HepG2 (cell line): ENCODE measurements at regions not wholly inside any gene's neighbourhood (a gene's known extent, or its start where the extent isn't known, plus 50 kb on each side); places are given as distances from the start of the nearest gene placed in this dataset.

Experiments used
- ATAC-seq: fragments of 200-7000 bp; cut with Tn5 transposase; 3 replicates; pipeline ENCODE4 v1.9.1; 2020; ENCODE audit warnings: mild to moderate bottlenecking, moderate library complexity
- BruUV-seq: library from RNA; stranded (reverse); fragments of 400-500 nt; replicated peaks from 2 replicates; lab custom pipeline; 2021; lab: Mats Ljungman, UMichigan
- CTCF ChIA-PET: fragments of 300-600 bp; formaldehyde crosslinking; extraction: SDS; loops from one replicate; lab custom pipeline; 2021; ENCODE audit warnings: low total read pairs, inconsistent platforms, low intra/inter-chr PET ratio; lab: Yijun Ruan, JAX
- POLR2A ChIA-PET: fragments of 350-600 bp; sonication (Branson Sonifier 250); formaldehyde crosslinking; loops from one replicate; lab custom pipeline; 2020; ENCODE audit warnings: antibody characterized with exemption, inconsistent platforms; lab: Yijun Ruan, JAX
- DNase-seq: peaks from one replicate; pipeline ENCODE4 v3.0.0-alpha.2; 2015; ENCODE audit warnings: low spot score
- FAIRE-seq: peaks from 3 replicates; lab custom pipeline; 2011; peaks lifted over from hg19 to GRCh38; lab: Jason Lieb, UNC
- H2AFZ ChIP-seq: one replicate; pipeline ENCODE4 v1.6.1; 2011; ENCODE audit warnings: low read length, inconsistent platforms
- H3K27ac ChIP-seq: fragments of 300-600 bp; 3 replicates; pipeline ENCODE4 v1.8.0; 2011; ENCODE audit warnings: mixed run types, mild to moderate bottlenecking, mixed read lengths, low read length, inconsistent platforms; ENCODE audit not compliant: insufficient read depth; ENCODE audit errors: extremely low read length
- H3K27me3 ChIP-seq, 2 experiments: fragments of 200-600 bp in 1 of 2; 2 replicates in 1 of 2; 3 replicates in 1 of 2; pipeline versions ENCODE4 v1.6.0 to v1.8.0; 2011; ENCODE audit warnings: low read length in 2 of 2, mild to moderate bottlenecking in 2 of 2, moderate library complexity in 2 of 2, inconsistent platforms in 1 of 2; ENCODE audit not compliant: insufficient read depth in 2 of 2, control insufficient read depth in 1 of 2
- H3K36me3 ChIP-seq, 2 experiments: fragments of 200-600 bp in 1 of 2; replicated peaks in 1 of 2; 2 replicates in 1 of 2; 3 replicates in 1 of 2; pipeline versions ENCODE4 v1.5.1 to v1.8.0; 2011; ENCODE audit warnings: low read length in 2 of 2, inconsistent platforms in 1 of 2; ENCODE audit not compliant: insufficient read depth in 2 of 2, control insufficient read depth in 1 of 2
- H3K4me1 ChIP-seq: 2 replicates; pipeline ENCODE4 v1.5.1; 2012; ENCODE audit warnings: low read length, inconsistent platforms; ENCODE audit not compliant: insufficient read depth
- H3K4me2 ChIP-seq: 2 replicates; pipeline ENCODE4 v1.6.0; 2011; ENCODE audit warnings: low read depth, low read length, inconsistent platforms
- H3K4me3 ChIP-seq, 3 experiments: fragments of 200-600 bp in 1 of 3; sonication (generic), shearing (Covaris generic) in 1 of 3; replicated peaks in 1 of 3; 2 replicates each; pipeline ENCODE4 v1.5.1; 2011 to 2016; ENCODE audit warnings: low read length in 3 of 3, inconsistent platforms in 2 of 3, low read depth in 2 of 3, mild to moderate bottlenecking in 2 of 3, control low read depth in 1 of 3, mixed read lengths in 1 of 3; ENCODE audit not compliant: insufficient read depth in 1 of 3
- H3K79me2 ChIP-seq: one replicate; pipeline ENCODE4 v1.6.1; 2011; ENCODE audit warnings: low read length, inconsistent platforms; ENCODE audit not compliant: insufficient read depth
- H3K9ac ChIP-seq: 2 replicates; pipeline ENCODE4 v1.6.0; 2011; ENCODE audit warnings: mild to moderate bottlenecking, low read depth, low read length, inconsistent platforms; ENCODE audit not compliant: insufficient read depth
- H3K9me3 ChIP-seq: 2 replicates; pipeline ENCODE4 v1.5.1; 2012; ENCODE audit warnings: mild to moderate bottlenecking, low read length
- H4K20me1 ChIP-seq: 2 replicates; pipeline ENCODE4 v1.6.0; 2011; ENCODE audit warnings: inconsistent platforms, mild to moderate bottlenecking, low read length, moderate library complexity; ENCODE audit not compliant: insufficient read depth
- ADNP ChIP-seq: sonication (generic); formaldehyde crosslinking; IDR thresholded peaks from 2 replicates; pipeline ENCODE4 v1.4.0; 2020; ENCODE audit warnings: missing genetic modification reagents
- FOXC1 ChIP-seq: sonication (generic); formaldehyde crosslinking; IDR thresholded peaks from 2 replicates; pipeline ENCODE4 v1.8.0; 2022; ENCODE audit warnings: mild to moderate bottlenecking, missing genetic modification reagents, borderline replicate concordance
- HDAC1 ChIP-seq: sonication (generic); formaldehyde crosslinking; IDR thresholded peaks from 2 replicates; pipeline ENCODE4 v1.5.1; 2020; ENCODE audit warnings: mild to moderate bottlenecking, missing genetic modification reagents
- MAZ ChIP-seq, 2 experiments: sonication (generic) in 1 of 2; formaldehyde crosslinking in 1 of 2; IDR thresholded peaks; 2 replicates each; pipeline versions ENCODE4 v1.5.0 to v1.6.1; 2012 to 2020; ENCODE audit warnings: low read depth in 2 of 2, mild to moderate bottlenecking in 2 of 2, borderline replicate concordance in 1 of 2, improper control_type of control experiment in 1 of 2, low read length in 1 of 2, missing genetic modification reagents in 1 of 2, moderate library complexity in 1 of 2
- RXRA ChIP-seq: sonication (generic); formaldehyde crosslinking; IDR thresholded peaks from 2 replicates; pipeline ENCODE4 v1.5.1; 2020; ENCODE audit warnings: missing genetic modification reagents
- ZBTB7B ChIP-seq: sonication (generic); formaldehyde crosslinking; IDR thresholded peaks from 2 replicates; pipeline ENCODE4 v1.4.0; 2020; ENCODE audit warnings: missing genetic modification reagents
- ZFY ChIP-seq: sonication (generic); formaldehyde crosslinking; IDR thresholded peaks from 2 replicates; pipeline ENCODE4 v1.4.0; 2020; ENCODE audit warnings: missing genetic modification reagents
- ZMYM2 ChIP-seq: sonication (generic); formaldehyde crosslinking; IDR thresholded peaks from 2 replicates; pipeline ENCODE4 v1.8.0; 2022; ENCODE audit warnings: mild to moderate bottlenecking, missing genetic modification reagents
- ZNF264 ChIP-seq: sonication (generic); formaldehyde crosslinking; IDR thresholded peaks from 2 replicates; pipeline ENCODE4 v1.4.0; 2020; ENCODE audit warnings: missing genetic modification reagents
- ZNF331 ChIP-seq: sonication (generic); formaldehyde crosslinking; IDR thresholded peaks from 2 replicates; pipeline ENCODE4 v1.4.0; 2020; ENCODE audit warnings: missing genetic modification reagents
- ZNF441 ChIP-seq: sonication (generic); formaldehyde crosslinking; IDR thresholded peaks from 2 replicates; pipeline ENCODE4 v1.7.0; 2021; ENCODE audit warnings: missing genetic modification reagents, borderline replicate concordance
- WGBS: methylation state at CpG from one replicate; pipeline ENCODE4 v1.1.6; 2017; ENCODE audit warnings: low lambda C conversion rate; 5-methylcytosine and 5-hydroxymethylcytosine counted together
- in situ Hi-C: cut with HindIII; loops from 2 replicates; pipeline ENCODE4 v1.10.0; 2017; ENCODE audit warnings: low pct_unique_long_range_greater_than_20kb; ENCODE audit not compliant: extremely low pct_ligation_motif_present
- intact Hi-C: fragments of 100-400 bp; cut with micrococcal nuclease; formaldehyde crosslinking; loops from one replicate; pipeline ENCODE4 v1.10.0; 2022; ENCODE audit not compliant: unreplicated experiment
- TF ChIP-seq, protein P1 (sequence below): IDR thresholded peaks from 2 replicates; pipeline ENCODE4 v1.6.1; 2016; ENCODE audit warnings: low read depth, missing genetic modification reagents, missing compliant biosample characterization
- TF ChIP-seq, protein P2 (sequence below): sonication (generic); formaldehyde crosslinking; conservative IDR thresholded peaks from 2 replicates; pipeline ENCODE4 v1.4.0; 2020; ENCODE audit warnings: missing genetic modification reagents
- TF ChIP-seq, protein P3 (sequence below), 2 experiments: sonication (generic) in 1 of 2; formaldehyde crosslinking in 1 of 2; IDR thresholded peaks; 2 replicates each; pipeline versions ENCODE4 v1.4.0 to v1.6.1; 2016 to 2020; ENCODE audit warnings: borderline replicate concordance in 1 of 2, low read depth in 1 of 2, mild to moderate bottlenecking in 1 of 2, missing genetic modification reagents in 1 of 2

DNA sequence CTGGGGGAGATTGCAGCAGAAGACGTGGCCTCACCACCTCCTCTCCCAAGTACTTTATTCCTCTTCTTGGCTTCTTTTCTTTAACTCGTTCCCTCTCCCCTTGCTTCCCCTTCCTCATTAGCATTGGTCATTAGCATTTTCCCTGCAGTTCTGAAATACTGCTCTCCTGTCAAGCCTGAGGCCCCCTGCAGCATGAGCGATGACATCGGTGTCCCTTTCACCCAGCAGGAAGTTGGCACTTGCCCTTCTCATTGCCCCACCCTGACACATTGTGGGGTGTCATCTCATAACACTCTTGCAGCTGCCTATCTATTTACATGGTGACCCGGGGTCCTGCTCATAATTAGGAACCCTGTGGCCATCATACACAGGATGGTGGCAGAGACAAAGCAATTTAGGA is 167.1 kb downstream of the ARRDC4 start (continued):
- TF ChIP-seq, protein P1, sequence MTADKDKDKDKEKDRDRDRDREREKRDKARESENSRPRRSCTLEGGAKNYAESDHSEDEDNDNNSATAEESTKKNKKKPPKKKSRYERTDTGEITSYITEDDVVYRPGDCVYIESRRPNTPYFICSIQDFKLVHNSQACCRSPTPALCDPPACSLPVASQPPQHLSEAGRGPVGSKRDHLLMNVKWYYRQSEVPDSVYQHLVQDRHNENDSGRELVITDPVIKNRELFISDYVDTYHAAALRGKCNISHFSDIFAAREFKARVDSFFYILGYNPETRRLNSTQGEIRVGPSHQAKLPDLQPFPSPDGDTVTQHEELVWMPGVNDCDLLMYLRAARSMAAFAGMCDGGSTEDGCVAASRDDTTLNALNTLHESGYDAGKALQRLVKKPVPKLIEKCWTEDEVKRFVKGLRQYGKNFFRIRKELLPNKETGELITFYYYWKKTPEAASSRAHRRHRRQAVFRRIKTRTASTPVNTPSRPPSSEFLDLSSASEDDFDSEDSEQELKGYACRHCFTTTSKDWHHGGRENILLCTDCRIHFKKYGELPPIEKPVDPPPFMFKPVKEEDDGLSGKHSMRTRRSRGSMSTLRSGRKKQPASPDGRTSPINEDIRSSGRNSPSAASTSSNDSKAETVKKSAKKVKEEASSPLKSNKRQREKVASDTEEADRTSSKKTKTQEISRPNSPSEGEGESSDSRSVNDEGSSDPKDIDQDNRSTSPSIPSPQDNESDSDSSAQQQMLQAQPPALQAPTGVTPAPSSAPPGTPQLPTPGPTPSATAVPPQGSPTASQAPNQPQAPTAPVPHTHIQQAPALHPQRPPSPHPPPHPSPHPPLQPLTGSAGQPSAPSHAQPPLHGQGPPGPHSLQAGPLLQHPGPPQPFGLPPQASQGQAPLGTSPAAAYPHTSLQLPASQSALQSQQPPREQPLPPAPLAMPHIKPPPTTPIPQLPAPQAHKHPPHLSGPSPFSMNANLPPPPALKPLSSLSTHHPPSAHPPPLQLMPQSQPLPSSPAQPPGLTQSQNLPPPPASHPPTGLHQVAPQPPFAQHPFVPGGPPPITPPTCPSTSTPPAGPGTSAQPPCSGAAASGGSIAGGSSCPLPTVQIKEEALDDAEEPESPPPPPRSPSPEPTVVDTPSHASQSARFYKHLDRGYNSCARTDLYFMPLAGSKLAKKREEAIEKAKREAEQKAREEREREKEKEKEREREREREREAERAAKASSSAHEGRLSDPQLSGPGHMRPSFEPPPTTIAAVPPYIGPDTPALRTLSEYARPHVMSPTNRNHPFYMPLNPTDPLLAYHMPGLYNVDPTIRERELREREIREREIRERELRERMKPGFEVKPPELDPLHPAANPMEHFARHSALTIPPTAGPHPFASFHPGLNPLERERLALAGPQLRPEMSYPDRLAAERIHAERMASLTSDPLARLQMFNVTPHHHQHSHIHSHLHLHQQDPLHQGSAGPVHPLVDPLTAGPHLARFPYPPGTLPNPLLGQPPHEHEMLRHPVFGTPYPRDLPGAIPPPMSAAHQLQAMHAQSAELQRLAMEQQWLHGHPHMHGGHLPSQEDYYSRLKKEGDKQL (CRISPR knock-in tag), result no peak
- no peak for TF ChIP-seq ZNF264 (CRISPR knock-in tag)
- TF ChIP-seq FOXC1, result no peak
- no peak for TF ChIP-seq ADNP (CRISPR knock-in tag)
- no peak for TF ChIP-seq HDAC1 (CRISPR knock-in tag)
- TF ChIP-seq ZBTB7B (CRISPR knock-in tag), result no peak

DNA sequence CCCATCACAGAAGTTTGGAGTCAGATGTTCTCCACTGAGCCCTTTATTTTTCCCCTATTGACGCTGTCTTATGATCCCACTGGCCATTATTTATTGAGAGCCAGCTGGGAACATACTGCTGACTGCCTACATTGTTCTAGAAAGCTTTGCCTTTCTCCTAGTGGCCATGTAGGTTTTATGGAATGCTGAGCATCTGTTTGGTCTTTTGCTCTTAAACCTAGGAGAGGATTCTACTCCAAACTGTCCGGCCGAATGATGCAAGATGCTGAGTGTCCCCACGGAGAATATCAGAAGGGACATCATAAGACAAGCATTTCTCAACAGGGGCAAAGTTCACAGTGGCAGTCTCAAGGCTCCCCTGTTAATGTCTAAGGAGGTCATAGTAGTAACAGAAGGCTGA is 171.4 kb downstream of the ARRDC4 start:
- Histone ChIP-seq H3K9ac (no peak overlapping the region), H3K4me1 (no peaks in the 10 kb centered on the region), H3K79me2 (no peaks in the 10 kb centered on the region), H3K4me3 (no peak overlapping the region), H3K9me3 (no peaks in the 10 kb centered on the region), H3K27me3 (no peaks in the 10 kb centered on the region; a peak in 1 of 5 replicates), H2AFZ (no peak overlapping the region), H3K4me2 (no peak overlapping the region), H3K27ac (no peak overlapping the region), H3K36me3 (no peaks in the 10 kb centered on the region), H4K20me1 (no peaks in the 10 kb centered on the region)
- FAIRE-seq (no peak), ATAC-seq (no peak), DNase-seq (no peak)
- CTCF ChIA-PET, result no interaction called here
- 0% methylated on average over 4 of the region's 4 CpGs for WGBS
- intact Hi-C loops, result no loop called here
- POLR2A ChIA-PET, result no interaction called here
- no TSS peak for BruUV-seq
- in situ Hi-C loops, result no loop called here
- TF ChIP-seq, protein P2, sequence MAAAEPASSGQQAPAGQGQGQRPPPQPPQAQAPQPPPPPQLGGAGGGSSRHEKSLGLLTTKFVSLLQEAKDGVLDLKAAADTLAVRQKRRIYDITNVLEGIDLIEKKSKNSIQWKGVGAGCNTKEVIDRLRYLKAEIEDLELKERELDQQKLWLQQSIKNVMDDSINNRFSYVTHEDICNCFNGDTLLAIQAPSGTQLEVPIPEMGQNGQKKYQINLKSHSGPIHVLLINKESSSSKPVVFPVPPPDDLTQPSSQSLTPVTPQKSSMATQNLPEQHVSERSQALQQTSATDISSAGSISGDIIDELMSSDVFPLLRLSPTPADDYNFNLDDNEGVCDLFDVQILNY (CRISPR knock-in tag), result no peak
- TF ChIP-seq ZMYM2 (CRISPR knock-in tag) (no peak), MAZ (IDR thresholded peaks at IDR 0.05; ENCODE audit: borderline replicate concordance, low read depth, low read length) (no peak), MAZ (CRISPR knock-in tag; IDR thresholded peaks at IDR 0.05; ENCODE audit: low read depth) (no peak), ZFY (no peak), RXRA (CRISPR knock-in tag) (no peak), ZNF331 (CRISPR knock-in tag) (no peak), ZNF441 (CRISPR knock-in tag) (no peak)
- TF ChIP-seq, protein P3, sequence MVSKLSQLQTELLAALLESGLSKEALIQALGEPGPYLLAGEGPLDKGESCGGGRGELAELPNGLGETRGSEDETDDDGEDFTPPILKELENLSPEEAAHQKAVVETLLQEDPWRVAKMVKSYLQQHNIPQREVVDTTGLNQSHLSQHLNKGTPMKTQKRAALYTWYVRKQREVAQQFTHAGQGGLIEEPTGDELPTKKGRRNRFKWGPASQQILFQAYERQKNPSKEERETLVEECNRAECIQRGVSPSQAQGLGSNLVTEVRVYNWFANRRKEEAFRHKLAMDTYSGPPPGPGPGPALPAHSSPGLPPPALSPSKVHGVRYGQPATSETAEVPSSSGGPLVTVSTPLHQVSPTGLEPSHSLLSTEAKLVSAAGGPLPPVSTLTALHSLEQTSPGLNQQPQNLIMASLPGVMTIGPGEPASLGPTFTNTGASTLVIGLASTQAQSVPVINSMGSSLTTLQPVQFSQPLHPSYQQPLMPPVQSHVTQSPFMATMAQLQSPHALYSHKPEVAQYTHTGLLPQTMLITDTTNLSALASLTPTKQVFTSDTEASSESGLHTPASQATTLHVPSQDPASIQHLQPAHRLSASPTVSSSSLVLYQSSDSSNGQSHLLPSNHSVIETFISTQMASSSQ (IDR thresholded peaks at IDR 0.05; ENCODE audit: low read depth), result no peak
- TF ChIP-seq, protein P3 (CRISPR knock-in tag; IDR thresholded peaks at IDR 0.05; ENCODE audit: borderline replicate concordance), result no peak
